ENCODE measurements at regions not wholly inside any gene's neighbourhood (a gene's known extent, or its start where the extent isn't known, plus 50 kb on each side); places are given as distances from the start of the nearest gene placed in this dataset.

- no peak for DNase-seq
Observed at GRCh38 chr11:70918242-70918641, 334.1 kb downstream of the SHANK2 start.

GRCh38 chr11:70921804-70922203 is 330.6 kb downstream of the SHANK2 start:
- no peak for DNase-seq

DNA sequence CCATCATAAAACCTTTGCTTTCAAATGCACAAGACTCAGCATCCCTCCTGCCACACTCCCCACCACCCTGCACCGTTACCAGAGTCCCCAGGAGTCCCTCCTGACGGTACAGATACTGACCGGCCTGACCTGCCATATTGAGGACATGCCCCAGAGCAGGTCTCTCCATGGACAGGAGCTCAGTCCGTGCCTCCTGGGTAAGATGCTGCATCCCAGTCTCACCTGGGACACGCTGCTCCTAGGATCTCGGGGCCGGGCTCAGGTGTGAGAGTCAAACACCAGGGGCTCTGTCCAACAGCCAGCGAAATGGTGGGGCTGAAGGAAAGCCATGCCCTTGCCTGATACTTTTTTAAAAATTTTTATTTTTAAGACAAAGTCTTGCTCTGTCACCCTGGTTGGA is 328.3 kb downstream of the SHANK2 start:
- DNase-seq, result no peak

DNA sequence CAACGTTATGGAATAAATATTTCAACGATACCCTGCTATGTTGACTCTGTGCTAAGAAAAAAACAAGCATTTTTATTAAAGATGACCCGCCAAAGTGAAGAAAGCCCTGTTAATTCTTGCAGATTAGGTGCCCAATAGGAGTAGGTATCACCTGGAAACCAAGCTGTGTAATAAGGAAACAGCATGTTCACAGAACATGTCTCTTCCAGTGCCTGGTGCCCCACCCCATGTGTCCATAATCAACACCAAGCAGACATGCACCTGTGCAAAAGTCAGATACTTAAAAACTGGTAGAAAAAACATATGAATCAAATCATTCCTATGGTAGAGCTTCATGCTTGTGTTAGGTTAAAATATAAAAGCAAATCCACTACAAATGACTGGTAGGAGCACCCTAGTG is 327.1 kb downstream of the SHANK2 start:
- no peak for DNase-seq

DNA sequence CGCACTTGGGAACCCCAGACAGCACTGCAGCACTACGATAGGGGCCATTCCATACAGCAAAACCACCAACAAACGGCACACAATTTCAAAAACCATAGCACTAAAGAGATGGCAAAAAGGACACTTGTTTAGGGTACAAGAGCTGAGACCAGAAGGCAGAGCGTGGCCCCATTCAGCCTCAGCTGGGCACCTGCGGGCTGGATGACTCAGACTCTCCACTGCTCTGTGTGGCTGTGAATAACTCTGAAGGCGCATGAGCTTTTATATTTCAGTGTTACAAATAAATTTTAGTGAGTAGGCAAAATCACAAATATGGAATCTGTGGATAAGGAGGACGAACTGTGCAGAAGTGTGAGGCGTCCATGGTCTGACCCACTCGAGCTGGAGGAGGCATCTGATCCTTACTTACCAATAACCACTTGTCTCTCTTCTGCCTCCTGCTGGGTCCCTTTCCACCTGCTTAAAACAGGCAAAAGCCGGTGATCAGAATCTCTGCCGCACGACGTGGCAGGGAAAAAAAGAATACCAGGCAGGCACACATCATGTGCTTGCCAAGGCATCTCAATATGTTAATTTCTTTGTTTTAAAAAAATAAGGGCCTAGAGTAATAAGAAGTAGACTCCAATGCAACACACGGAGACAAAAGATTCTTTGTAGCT is 325.7 kb downstream of the SHANK2 start:
- DNase-seq, result no peak

- no peak for DNase-seq
Observed at GRCh38 chr11:70928854-70929598, 323.4 kb downstream of the SHANK2 start.

DNA sequence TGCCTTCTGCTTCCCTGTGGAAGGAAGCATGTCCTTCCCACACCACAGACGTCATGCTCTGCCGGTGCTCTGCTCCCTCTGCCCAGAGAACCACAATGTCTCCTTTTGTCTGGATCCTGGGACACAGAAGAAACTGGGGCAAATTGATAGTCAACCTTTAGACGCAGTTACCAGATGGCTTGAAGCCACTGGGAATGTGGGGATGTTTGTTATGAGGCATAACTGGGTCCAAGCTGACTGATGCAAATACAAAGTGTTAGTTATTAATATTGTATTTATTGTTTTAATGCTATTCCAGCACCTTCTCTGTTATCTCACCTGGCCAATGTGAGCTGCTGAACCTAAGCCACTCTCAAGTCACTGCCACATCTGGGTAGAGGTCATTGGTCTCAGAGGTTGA is 322.2 kb downstream of the SHANK2 start:
- DNase-seq, result no peak

GRCh38 chr11:70931430-70931829 is 320.9 kb downstream of the SHANK2 start:
- no peak for DNase-seq

- no peak for DNase-seq
Observed at GRCh38 chr11:70933981-70934583, 318.3 kb downstream of the SHANK2 start.

GRCh38 chr11:70935006-70935768 is 317.2 kb downstream of the SHANK2 start:
- no peak for DNase-seq

- DNase-seq, result no peak
Observed at GRCh38 chr11:70942593-70942992, 309.8 kb downstream of the SHANK2 start.

DNA sequence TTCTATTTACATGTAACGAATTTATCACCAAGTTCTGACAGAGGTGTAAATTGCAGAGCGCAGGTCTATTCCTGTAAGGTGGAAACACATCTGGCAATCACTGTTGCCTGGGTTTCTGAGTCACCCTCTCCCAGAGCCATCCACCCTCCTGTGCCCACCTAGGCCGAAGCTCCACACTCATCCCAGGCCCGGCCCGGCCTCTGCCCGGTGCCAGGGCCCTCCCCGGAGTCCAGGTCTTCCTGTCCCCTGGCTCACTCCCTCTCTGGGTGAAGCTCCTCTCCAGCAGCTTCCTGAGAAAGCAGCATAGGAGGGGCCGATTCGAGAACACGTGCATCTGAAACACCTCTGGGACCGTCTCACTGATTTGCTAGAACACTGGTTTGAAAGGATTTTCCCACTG is 308.2 kb downstream of the SHANK2 start:
- no peak for DNase-seq

GRCh38 chr11:70944636-70945035 is 307.7 kb downstream of the SHANK2 start:
- no peak for DNase-seq

GRCh38 chr11:70948398-70948797 is 304.0 kb downstream of the SHANK2 start:
- DNase-seq, result no peak

DNA sequence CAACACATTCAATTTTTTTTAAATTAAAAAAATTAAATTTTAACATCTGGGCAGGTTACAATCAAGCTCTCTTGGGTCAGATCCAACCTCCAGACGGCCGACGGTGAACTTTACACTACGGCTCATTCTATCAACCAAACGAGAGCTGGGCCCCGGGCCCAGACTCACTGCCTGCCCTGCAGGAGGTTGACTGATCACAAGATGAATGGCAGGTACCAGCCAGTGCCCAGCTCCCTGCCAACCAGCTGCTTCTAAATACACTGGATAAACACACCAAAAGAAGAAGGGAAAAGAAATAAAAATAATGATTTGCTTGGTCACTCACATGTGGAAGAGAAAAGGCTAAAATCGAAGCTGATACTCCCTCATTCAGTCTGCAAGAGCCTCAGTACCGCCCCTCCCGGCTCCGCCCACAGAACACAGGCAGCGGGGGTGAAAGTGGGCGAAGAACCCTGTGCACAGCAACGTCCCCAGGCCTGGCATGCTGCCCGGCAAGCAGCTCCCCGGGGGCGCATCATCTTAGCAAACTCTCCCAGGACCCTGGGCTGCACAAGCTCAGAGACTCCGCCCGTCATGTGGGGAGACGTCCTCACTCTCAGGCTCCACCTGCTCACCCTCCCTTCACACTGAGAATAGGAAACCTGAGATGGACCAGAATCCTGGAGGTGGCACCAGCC is 303.4 kb downstream of the SHANK2 start:
- DNase-seq, result no peak

GRCh38 chr11:70951139-70951804 is 301.1 kb downstream of the SHANK2 start:
- no peak for DNase-seq

DNA sequence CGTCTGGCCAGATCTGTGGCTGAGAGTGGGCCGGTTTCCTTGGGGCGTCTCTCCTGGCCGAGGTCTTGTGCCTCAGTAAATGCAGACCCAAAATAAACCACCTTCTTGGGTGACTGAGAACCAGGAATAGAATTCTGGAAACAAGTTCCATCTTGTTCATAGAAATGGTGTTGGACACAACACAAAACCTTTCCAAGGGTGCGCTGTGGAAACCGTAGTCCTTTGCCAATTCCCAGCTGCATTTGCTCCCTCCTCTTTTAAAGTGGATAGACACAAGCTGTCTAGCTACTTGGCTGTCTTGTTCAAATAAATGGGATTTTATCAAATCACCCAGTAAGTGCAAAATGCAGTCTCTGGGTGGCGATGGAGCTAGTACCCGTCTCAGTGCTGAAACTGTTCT is 300.2 kb downstream of the SHANK2 start:
- no peak for DNase-seq

DNA sequence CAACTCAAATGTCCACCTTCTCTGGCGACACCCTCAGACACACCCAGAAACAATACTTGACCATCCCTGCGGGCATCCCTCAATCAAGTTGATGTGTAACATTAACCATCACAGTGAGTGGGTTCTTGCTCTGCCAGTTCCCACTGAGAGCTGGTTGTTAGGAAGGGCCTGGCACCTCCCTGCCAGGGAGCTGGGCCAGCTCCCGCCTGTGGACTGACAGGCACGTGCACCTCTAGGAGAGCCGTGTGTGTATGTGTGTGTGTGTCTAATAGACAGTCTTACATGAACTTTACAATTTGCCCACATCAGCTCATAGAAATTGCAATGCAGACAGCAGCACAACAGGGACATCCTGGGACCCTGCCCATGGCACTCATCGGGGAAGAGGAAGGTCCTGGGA is 298.7 kb downstream of the SHANK2 start:
- no peak for DNase-seq

GRCh38 chr11:70954471-70954870 is 297.9 kb downstream of the SHANK2 start:
- DNase-seq, result no peak

All from activated gamma-delta T cell treated with Interleukin-2 at 50 U/mL for 16 hours (primary cell).